ENCODE measurements at regions not wholly inside any gene's neighbourhood (a gene's known extent, or its start where the extent isn't known, plus 50 kb on each side); places are given as distances from the start of the nearest gene placed in this dataset.

- TF ChIP-seq CTCF (IDR thresholded peaks at IDR 0.05) (no peak), POLR2A (IDR thresholded peaks at IDR 0.05) (no peak)
Measured at GRCh38 chr4:33924811-33925210, 2319.5 kb downstream of the ARAP2 start.
